AG10803 (cell line): ENCODE measurements at regions not wholly inside any gene's neighbourhood (a gene's known extent, or its start where the extent isn't known, plus 50 kb on each side); places are given as distances from the start of the nearest gene placed in this dataset.
"Not testable (repeated sequence)": the region's sequence is repeated elsewhere in the genome, so short reads cannot be mapped to it uniquely, and the experiment has no call there.

Experiments
- DNase-seq: peaks from one replicate; pipeline ENCODE4 v3.0.0; 2010; ENCODE audit warnings: low read depth
- H3K4me3 ChIP-seq: 2 replicates; pipeline ENCODE4 v1.5.1; 2011; ENCODE audit warnings: mild to moderate bottlenecking, low read length, control low read depth
- CTCF ChIP-seq: conservative IDR thresholded peaks from 2 replicates; pipeline ENCODE4 v1.5.1; 2011; ENCODE audit warnings: mild to moderate bottlenecking, low read length, control low read depth, inconsistent platforms

- TF ChIP-seq CTCF, result no peak
- DNase-seq, result no peak
These were observed 74.5 kb upstream of the RBM24 start for GRCh38 chr6:17206566-17207072.

GRCh38 chr6:17207281-17207680 lies 73.9 kb upstream of the RBM24 start:
- TF ChIP-seq CTCF, result no peak
- DNase-seq, result no peak
- H3K4me3 ChIP-seq, result no peak overlapping the region

More at GRCh38 chr6:17206566-17207072, 74.5 kb upstream of the RBM24 start:
- H3K4me3 ChIP-seq, result no peak overlapping the region

- DNase-seq, result no peak
- H3K4me3 ChIP-seq, result no peak overlapping the region
- TF ChIP-seq CTCF, result no peak
These were observed 70.5 kb upstream of the RBM24 start for GRCh38 chr6:17210683-17211082.

GRCh38 chr6:17211101-17211500 lies 70.1 kb upstream of the RBM24 start:
- DNase-seq, result no peak
- TF ChIP-seq CTCF, result no peak
- no peak overlapping the region for H3K4me3 ChIP-seq

GRCh38 chr6:17212546-17213371 lies 68.4 kb upstream of the RBM24 start:
- DNase-seq, result no peak
- no peak overlapping the region for H3K4me3 ChIP-seq
- TF ChIP-seq CTCF, result no peak

GRCh38 chr6:17214106-17214505 lies 67.1 kb upstream of the RBM24 start:
- DNase-seq, result no peak
- TF ChIP-seq CTCF, result no peak
- H3K4me3 ChIP-seq, result no peak overlapping the region

- not testable (repeated sequence) for H3K4me3 ChIP-seq, DNase-seq
These were observed 64.2 kb upstream of the RBM24 start for GRCh38 chr6:17216972-17217371.
